ENCODE measurements at regions not wholly inside any gene's neighbourhood (a gene's known extent, or its start where the extent isn't known, plus 50 kb on each side); places are given as distances from the start of the nearest gene placed in this dataset.

GRCh38 chr3:117609330-117609729 lies 899.8 kb downstream of the TUSC7 start:
- POLR2A ChIA-PET: no interaction called here
- WGBS (ENCODE audit: low lambda C conversion rate): 72% methylated on average over 4 of the region's 4 CpGs

More at GRCh38 chr3:117609330-117609729, 899.8 kb downstream of the TUSC7 start:
- Histone ChIP-seq H3K9ac (no peak overlapping the region), H3K9me2 (no peaks in the 10 kb centered on the region), H3K27ac (ENCODE audit: low read depth in 2 of 2, low read length in 1 of 2) (no peak overlapping the region; a peak in 1 of 4 replicates), H3K4me3 (ENCODE audit: low read depth in 2 of 2, low read length in 1 of 2) (no peak overlapping the region), H3K36me3 (replicated peaks in 1 of 2; ENCODE audit: control insufficient read depth in 1 of 2, insufficient read depth in 2 of 2, low read length in 1 of 2) (no peaks in the 10 kb centered on the region), H2AFZ (ENCODE audit: low read depth) (no peak overlapping the region), H3K4me1 (ENCODE audit: control insufficient read depth in 1 of 2, insufficient read depth in 2 of 2, low read depth in 1 of 2, low read length in 1 of 2) (peaks cover 0 to 16% of the 10 kb centered on the region in 2 experiments; a peak in 2 of 4 replicates), H3K79me2 (ENCODE audit: insufficient read depth) (no peaks in the 10 kb centered on the region), H3F3A (replicated peaks; ENCODE audit: insufficient read depth) (no peaks in the 10 kb centered on the region), H4K20me1 (ENCODE audit: insufficient read depth) (no peaks in the 10 kb centered on the region), H3K27me3 (ENCODE audit: insufficient read depth) (no peaks in the 10 kb centered on the region), H3K9me3 (no peaks in the 10 kb centered on the region), H3K4me2 (no peak overlapping the region)
- CTCF ChIA-PET: interaction anchor here (0.6 to 1.7 kb wide), 7 partner anchors 11 to 392 kb away, joined by 3 to 6 read pairs (median 4); no protein-coding TSS in a partner anchor
- no peak for DNase-seq
- TF ChIP-seq RFX5 (IDR thresholded peaks at IDR 0.05; ENCODE audit: low read length) (no peak), YY1 (IDR thresholded peaks at IDR 0.05; ENCODE audit: low read depth) (no peak), MEF2A (IDR thresholded peaks at IDR 0.05; ENCODE audit: borderline replicate concordance, low read depth) (no peak), IRF3 (IDR thresholded peaks at IDR 0.05; ENCODE audit: low read depth, low read length) (no peak), ELF1 (IDR thresholded peaks at IDR 0.05) (no peak), PBX3 (IDR thresholded peaks at IDR 0.05) (no peak), CHD2 (IDR thresholded peaks at IDR 0.05; ENCODE audit: low read length, partially characterized antibody) (no peak), SMC3 (IDR thresholded peaks at IDR 0.05; ENCODE audit: low read depth, low read length) (no peak), USF1 (IDR thresholded peaks at IDR 0.05; ENCODE audit: borderline replicate concordance, low read depth) (no peak), USF2 (IDR thresholded peaks at IDR 0.05; ENCODE audit: borderline replicate concordance, low read depth, low read length) (no peak), TCF12 (IDR thresholded peaks at IDR 0.05) (no peak)
- TF ChIP-seq, protein P1, sequence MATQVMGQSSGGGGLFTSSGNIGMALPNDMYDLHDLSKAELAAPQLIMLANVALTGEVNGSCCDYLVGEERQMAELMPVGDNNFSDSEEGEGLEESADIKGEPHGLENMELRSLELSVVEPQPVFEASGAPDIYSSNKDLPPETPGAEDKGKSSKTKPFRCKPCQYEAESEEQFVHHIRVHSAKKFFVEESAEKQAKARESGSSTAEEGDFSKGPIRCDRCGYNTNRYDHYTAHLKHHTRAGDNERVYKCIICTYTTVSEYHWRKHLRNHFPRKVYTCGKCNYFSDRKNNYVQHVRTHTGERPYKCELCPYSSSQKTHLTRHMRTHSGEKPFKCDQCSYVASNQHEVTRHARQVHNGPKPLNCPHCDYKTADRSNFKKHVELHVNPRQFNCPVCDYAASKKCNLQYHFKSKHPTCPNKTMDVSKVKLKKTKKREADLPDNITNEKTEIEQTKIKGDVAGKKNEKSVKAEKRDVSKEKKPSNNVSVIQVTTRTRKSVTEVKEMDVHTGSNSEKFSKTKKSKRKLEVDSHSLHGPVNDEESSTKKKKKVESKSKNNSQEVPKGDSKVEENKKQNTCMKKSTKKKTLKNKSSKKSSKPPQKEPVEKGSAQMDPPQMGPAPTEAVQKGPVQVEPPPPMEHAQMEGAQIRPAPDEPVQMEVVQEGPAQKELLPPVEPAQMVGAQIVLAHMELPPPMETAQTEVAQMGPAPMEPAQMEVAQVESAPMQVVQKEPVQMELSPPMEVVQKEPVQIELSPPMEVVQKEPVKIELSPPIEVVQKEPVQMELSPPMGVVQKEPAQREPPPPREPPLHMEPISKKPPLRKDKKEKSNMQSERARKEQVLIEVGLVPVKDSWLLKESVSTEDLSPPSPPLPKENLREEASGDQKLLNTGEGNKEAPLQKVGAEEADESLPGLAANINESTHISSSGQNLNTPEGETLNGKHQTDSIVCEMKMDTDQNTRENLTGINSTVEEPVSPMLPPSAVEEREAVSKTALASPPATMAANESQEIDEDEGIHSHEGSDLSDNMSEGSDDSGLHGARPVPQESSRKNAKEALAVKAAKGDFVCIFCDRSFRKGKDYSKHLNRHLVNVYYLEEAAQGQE (IDR thresholded peaks at IDR 0.05; ENCODE audit: low read depth, low read length): no peak
